ENCODE measurements at regions not wholly inside any gene's neighbourhood (a gene's known extent, or its start where the extent isn't known, plus 50 kb on each side); places are given as distances from the start of the nearest gene placed in this dataset.

- TF ChIP-seq, protein P1, sequence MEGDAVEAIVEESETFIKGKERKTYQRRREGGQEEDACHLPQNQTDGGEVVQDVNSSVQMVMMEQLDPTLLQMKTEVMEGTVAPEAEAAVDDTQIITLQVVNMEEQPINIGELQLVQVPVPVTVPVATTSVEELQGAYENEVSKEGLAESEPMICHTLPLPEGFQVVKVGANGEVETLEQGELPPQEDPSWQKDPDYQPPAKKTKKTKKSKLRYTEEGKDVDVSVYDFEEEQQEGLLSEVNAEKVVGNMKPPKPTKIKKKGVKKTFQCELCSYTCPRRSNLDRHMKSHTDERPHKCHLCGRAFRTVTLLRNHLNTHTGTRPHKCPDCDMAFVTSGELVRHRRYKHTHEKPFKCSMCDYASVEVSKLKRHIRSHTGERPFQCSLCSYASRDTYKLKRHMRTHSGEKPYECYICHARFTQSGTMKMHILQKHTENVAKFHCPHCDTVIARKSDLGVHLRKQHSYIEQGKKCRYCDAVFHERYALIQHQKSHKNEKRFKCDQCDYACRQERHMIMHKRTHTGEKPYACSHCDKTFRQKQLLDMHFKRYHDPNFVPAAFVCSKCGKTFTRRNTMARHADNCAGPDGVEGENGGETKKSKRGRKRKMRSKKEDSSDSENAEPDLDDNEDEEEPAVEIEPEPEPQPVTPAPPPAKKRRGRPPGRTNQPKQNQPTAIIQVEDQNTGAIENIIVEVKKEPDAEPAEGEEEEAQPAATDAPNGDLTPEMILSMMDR (IDR thresholded peaks at IDR 0.05; ENCODE audit: insufficient read depth, low read length, poor library complexity, severe bottlenecking) = no peak
- TF ChIP-seq EZH2phosphoT487 (conservative IDR thresholded peaks at IDR 0.05; ENCODE audit: low read length) = no peak
- Histone ChIP-seq H2AFZ (ENCODE audit: low read depth, low read length, severe bottlenecking) (no peak overlapping the region), H3K79me2 (ENCODE audit: insufficient read depth, low read length) (no peaks in the 10 kb centered on the region), H3K36me3 (ENCODE audit: low read length) (no peaks in the 10 kb centered on the region), H3K27ac (ENCODE audit: low read depth, low read length) (no peak overlapping the region), H3K9me2 (replicated peaks; ENCODE audit: insufficient read depth, low read length) (no peaks in the 10 kb centered on the region), H3F3A (ENCODE audit: insufficient read depth) (no peaks in the 10 kb centered on the region), H3K9me3 (ENCODE audit: insufficient read depth, low read length) (no peaks in the 10 kb centered on the region), H3K4me3 (ENCODE audit: insufficient read depth, low read length, poor library complexity, severe bottlenecking) (no peak overlapping the region), H3K4me2 (ENCODE audit: low read depth, low read length, poor library complexity, severe bottlenecking) (no peak overlapping the region), H3K9ac (ENCODE audit: low read length) (no peak overlapping the region), H3K27me3 (ENCODE audit: low read length) (no peaks in the 10 kb centered on the region), H4K20me1 (ENCODE audit: low read depth, low read length) (no peaks in the 10 kb centered on the region)
These were observed 190.6 kb downstream of the DHX35 start for GRCh38 chr20:39152742-39153141.

DNA sequence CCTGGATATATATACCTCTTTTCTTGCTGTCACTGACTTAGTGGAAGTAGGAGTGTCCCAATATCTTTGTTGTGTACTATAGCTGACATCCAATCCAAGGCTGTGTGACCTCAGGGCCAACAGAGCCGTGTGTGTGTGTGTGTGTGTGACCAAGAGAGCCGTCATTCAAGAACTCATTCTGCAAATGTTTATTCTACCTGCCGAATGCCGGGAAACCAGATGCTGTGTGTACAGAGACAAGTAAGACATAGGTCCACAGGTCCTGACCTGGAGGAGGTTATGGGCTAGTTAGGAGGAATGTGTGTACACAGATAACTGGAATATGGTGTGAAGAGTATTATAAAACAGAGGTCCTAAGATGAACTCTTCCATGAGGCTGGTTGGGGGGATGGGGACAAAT, 190.0 kb downstream of the DHX35 start:
- Histone ChIP-seq H3K27me3 (ENCODE audit: low read length) (no peaks in the 10 kb centered on the region), H3F3A (ENCODE audit: insufficient read depth) (no peaks in the 10 kb centered on the region), H3K27ac (ENCODE audit: low read depth, low read length) (no peak overlapping the region), H3K4me3 (ENCODE audit: insufficient read depth, low read length, poor library complexity, severe bottlenecking) (no peak overlapping the region), H3K9me3 (ENCODE audit: insufficient read depth, low read length) (no peaks in the 10 kb centered on the region), H2AFZ (ENCODE audit: low read depth, low read length, severe bottlenecking) (no peak overlapping the region), H3K9me2 (replicated peaks; ENCODE audit: insufficient read depth, low read length) (no peaks in the 10 kb centered on the region), H4K20me1 (ENCODE audit: low read depth, low read length) (no peaks in the 10 kb centered on the region), H3K4me2 (ENCODE audit: low read depth, low read length, poor library complexity, severe bottlenecking) (no peak overlapping the region), H3K36me3 (ENCODE audit: low read length) (no peaks in the 10 kb centered on the region), H3K79me2 (ENCODE audit: insufficient read depth, low read length) (no peaks in the 10 kb centered on the region), H3K9ac (ENCODE audit: low read length) (no peak overlapping the region)
- no peak for TF ChIP-seq EZH2phosphoT487 (conservative IDR thresholded peaks at IDR 0.05; ENCODE audit: low read length)
- TF ChIP-seq, protein P1 (IDR thresholded peaks at IDR 0.05; ENCODE audit: insufficient read depth, low read length, poor library complexity, severe bottlenecking) = no peak

- Histone ChIP-seq H3K36me3 (ENCODE audit: low read length) (no peaks in the 10 kb centered on the region), H3F3A (ENCODE audit: insufficient read depth) (no peaks in the 10 kb centered on the region), H3K9me2 (replicated peaks; ENCODE audit: insufficient read depth, low read length) (no peaks in the 10 kb centered on the region), H4K20me1 (ENCODE audit: low read depth, low read length) (no peaks in the 10 kb centered on the region), H3K27ac (ENCODE audit: low read depth, low read length) (no peak overlapping the region), H3K79me2 (ENCODE audit: insufficient read depth, low read length) (no peaks in the 10 kb centered on the region), H3K27me3 (ENCODE audit: low read length) (no peaks in the 10 kb centered on the region), H3K4me2 (ENCODE audit: low read depth, low read length, poor library complexity, severe bottlenecking) (no peak overlapping the region), H3K9ac (ENCODE audit: low read length) (no peak overlapping the region), H3K4me3 (ENCODE audit: insufficient read depth, low read length, poor library complexity, severe bottlenecking) (no peak overlapping the region), H3K9me3 (ENCODE audit: insufficient read depth, low read length) (no peaks in the 10 kb centered on the region), H2AFZ (ENCODE audit: low read depth, low read length, severe bottlenecking) (no peak overlapping the region)
- TF ChIP-seq EZH2phosphoT487 (conservative IDR thresholded peaks at IDR 0.05; ENCODE audit: low read length) = no peak
These were observed 188.4 kb downstream of the DHX35 start for GRCh38 chr20:39150501-39150900.

DNA sequence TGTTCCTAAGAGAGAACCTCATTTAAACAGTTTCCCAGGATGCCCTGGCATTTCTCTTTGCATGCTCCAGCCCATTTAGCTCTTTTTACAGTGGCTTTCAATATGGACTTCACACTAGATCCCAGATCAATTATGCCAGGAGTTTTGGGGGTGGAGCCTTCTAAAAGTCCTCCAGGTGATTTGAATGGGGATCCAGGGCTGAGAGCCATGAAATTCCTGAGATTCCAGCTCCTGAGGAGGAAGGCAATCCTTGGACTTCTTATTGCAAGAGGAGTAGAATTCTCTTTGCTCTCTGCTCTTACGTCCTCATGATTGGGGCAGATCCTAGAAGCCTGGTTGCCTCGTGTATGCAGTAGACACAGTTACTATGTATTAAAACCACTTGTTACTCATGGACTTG, 184.2 kb downstream of the DHX35 start:
- TF ChIP-seq, protein P1 (IDR thresholded peaks at IDR 0.05; ENCODE audit: insufficient read depth, low read length, poor library complexity, severe bottlenecking) = no peak
- no peak for TF ChIP-seq EZH2phosphoT487 (conservative IDR thresholded peaks at IDR 0.05; ENCODE audit: low read length)
- no peaks in the 10 kb centered on the region for H3K79me2 ChIP-seq (ENCODE audit: insufficient read depth, low read length)
- H4K20me1 ChIP-seq (ENCODE audit: low read depth, low read length) = no peaks in the 10 kb centered on the region
- H3K9me3 ChIP-seq (ENCODE audit: insufficient read depth, low read length) = no peaks in the 10 kb centered on the region
- no peaks in the 10 kb centered on the region for H3K9me2 ChIP-seq (replicated peaks; ENCODE audit: insufficient read depth, low read length)
- H3K36me3 ChIP-seq (ENCODE audit: low read length) = no peaks in the 10 kb centered on the region
- H3K4me3 ChIP-seq (ENCODE audit: insufficient read depth, low read length, poor library complexity, severe bottlenecking) = no peak overlapping the region
- H3K27ac ChIP-seq (ENCODE audit: low read depth, low read length) = no peak overlapping the region
- no peak overlapping the region for H3K9ac ChIP-seq (ENCODE audit: low read length)
- H3K27me3 ChIP-seq (ENCODE audit: low read length) = no peaks in the 10 kb centered on the region
- H3K4me2 ChIP-seq (ENCODE audit: low read depth, low read length, poor library complexity, severe bottlenecking) = no peak overlapping the region
- no peak overlapping the region for H2AFZ ChIP-seq (ENCODE audit: low read depth, low read length, severe bottlenecking)
- no peaks in the 10 kb centered on the region for H3F3A ChIP-seq (ENCODE audit: insufficient read depth)

All from SU-DHL-6 (cell line).